ENCODE measurements at regions not wholly inside any gene's neighbourhood (a gene's known extent, or its start where the extent isn't known, plus 50 kb on each side); places are given as distances from the start of the nearest gene placed in this dataset.

DNA sequence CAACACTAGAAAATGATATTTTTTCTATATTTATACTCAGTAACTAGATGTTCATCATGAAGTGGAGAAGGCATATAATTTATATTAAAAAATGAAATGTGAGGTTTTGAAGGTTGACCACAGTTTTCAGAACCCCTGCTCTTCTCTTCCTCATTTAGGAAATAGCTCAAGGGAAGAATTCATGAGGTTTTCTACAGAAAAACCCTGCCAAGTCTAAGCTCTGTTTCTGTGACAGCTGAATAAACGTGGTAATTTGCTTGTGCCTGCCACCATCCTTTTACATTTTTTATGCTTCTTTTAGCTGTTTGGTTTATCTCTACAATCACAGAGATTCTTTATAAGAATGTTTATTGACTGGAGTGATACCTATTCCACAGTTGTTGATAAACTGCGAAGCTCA lies 630.3 kb upstream of the POT1 start:
- no peak overlapping the region for H3K27ac ChIP-seq
- no peaks in the 10 kb centered on the region for H3K27me3 ChIP-seq
- intact Hi-C loops (cut with DNase I): no loop called here
- DNase-seq: no peak
- 50 to 60% (median 59%) methylated on average over 2 of the region's 2 CpGs for WGBS, 4 donors
- no peaks in the 10 kb centered on the region for H3K4me1 ChIP-seq (replicated peaks in 1 of 2)
- no peak overlapping the region for H3K4me3 ChIP-seq
- no peak for TF ChIP-seq POLR2A (IDR thresholded peaks at IDR 0.05)
- TF ChIP-seq, protein P1, sequence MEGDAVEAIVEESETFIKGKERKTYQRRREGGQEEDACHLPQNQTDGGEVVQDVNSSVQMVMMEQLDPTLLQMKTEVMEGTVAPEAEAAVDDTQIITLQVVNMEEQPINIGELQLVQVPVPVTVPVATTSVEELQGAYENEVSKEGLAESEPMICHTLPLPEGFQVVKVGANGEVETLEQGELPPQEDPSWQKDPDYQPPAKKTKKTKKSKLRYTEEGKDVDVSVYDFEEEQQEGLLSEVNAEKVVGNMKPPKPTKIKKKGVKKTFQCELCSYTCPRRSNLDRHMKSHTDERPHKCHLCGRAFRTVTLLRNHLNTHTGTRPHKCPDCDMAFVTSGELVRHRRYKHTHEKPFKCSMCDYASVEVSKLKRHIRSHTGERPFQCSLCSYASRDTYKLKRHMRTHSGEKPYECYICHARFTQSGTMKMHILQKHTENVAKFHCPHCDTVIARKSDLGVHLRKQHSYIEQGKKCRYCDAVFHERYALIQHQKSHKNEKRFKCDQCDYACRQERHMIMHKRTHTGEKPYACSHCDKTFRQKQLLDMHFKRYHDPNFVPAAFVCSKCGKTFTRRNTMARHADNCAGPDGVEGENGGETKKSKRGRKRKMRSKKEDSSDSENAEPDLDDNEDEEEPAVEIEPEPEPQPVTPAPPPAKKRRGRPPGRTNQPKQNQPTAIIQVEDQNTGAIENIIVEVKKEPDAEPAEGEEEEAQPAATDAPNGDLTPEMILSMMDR (IDR thresholded peaks at IDR 0.05): no peak
- H3K9me3 ChIP-seq (replicated peaks in 1 of 3): no peaks in the 10 kb centered on the region
- no peaks in the 10 kb centered on the region for H3K36me3 ChIP-seq (replicated peaks in 1 of 2)

DNA sequence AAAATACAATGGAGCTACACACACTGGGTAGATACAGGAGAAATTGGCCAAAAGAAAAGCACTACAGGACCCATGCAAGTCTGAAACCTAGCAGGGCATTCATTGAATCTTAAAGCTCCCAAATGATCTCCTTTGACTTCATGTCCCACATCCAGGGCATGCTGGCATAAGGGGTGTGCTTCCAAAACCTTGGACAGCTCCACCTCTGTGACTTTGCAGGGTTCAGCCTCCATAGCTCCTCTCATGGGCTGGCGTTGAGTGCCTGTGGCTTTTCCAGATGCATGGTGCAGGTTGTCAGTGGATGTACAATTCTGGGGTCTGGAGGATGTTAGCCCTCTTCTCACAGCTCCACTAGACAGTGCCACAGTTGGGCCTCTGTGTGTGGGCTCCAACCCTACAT lies 626.3 kb upstream of the POT1 start:
- no peak for DNase-seq
- H3K4me1 ChIP-seq (replicated peaks in 1 of 2): no peaks in the 10 kb centered on the region
- H3K27ac ChIP-seq: no peak overlapping the region
- no peaks in the 10 kb centered on the region for H3K27me3 ChIP-seq
- no peak overlapping the region for H3K4me3 ChIP-seq
- TF ChIP-seq, protein P1 (IDR thresholded peaks at IDR 0.05): no peak
- TF ChIP-seq POLR2A (IDR thresholded peaks at IDR 0.05): no peak
- intact Hi-C loops (cut with DNase I): no loop called here
- 77 to 84% (median 80%) methylated on average over 1 of the region's 1 CpG; no CpG with 5 or more reads in 1 of the 4 donors for WGBS, 4 donors
- H3K9me3 ChIP-seq (replicated peaks in 1 of 3): no peaks in the 10 kb centered on the region
- H3K36me3 ChIP-seq (replicated peaks in 1 of 2): no peaks in the 10 kb centered on the region

GRCh38 chr7:125551008-125551407 lies 621.4 kb upstream of the POT1 start:
- DNase-seq: no peak
- intact Hi-C loops (cut with DNase I): no loop called here
- H3K4me3 ChIP-seq: no peak overlapping the region
- no peaks in the 10 kb centered on the region for H3K9me3 ChIP-seq (replicated peaks in 1 of 3)
- H3K27ac ChIP-seq: no peak overlapping the region
- H3K36me3 ChIP-seq (replicated peaks in 1 of 2): no peaks in the 10 kb centered on the region
- H3K27me3 ChIP-seq: no peaks in the 10 kb centered on the region
- no peaks in the 10 kb centered on the region for H3K4me1 ChIP-seq (replicated peaks in 1 of 2)
- TF ChIP-seq, protein P1 (IDR thresholded peaks at IDR 0.05): no peak
- no peak for TF ChIP-seq POLR2A (IDR thresholded peaks at IDR 0.05)
- 82 to 87% (median 84%) methylated on average over 5 of the region's 5 CpGs for WGBS, 4 donors

GRCh38 chr7:125547505-125547904 lies 617.9 kb upstream of the POT1 start:
- Histone ChIP-seq H3K4me1 (replicated peaks in 1 of 2) (no peaks in the 10 kb centered on the region), H3K27me3 (no peaks in the 10 kb centered on the region), H3K36me3 (replicated peaks in 1 of 2) (no peaks in the 10 kb centered on the region), H3K4me3 (no peak overlapping the region), H3K27ac (no peak overlapping the region), H3K9me3 (replicated peaks in 1 of 3) (no peaks in the 10 kb centered on the region)
- 58 to 84% (median 74%) methylated on average over 2 of the region's 2 CpGs for WGBS, 4 donors
- DNase-seq: no peak
- intact Hi-C loops (cut with DNase I): no loop called here
- no peak for TF ChIP-seq POLR2A (IDR thresholded peaks at IDR 0.05)
- TF ChIP-seq, protein P1 (IDR thresholded peaks at IDR 0.05): no peak

All from adrenal gland (tissue), 9 donors.